Vagina (tissue), 2 donors: ENCODE measurements at regions not wholly inside any gene's neighbourhood (a gene's known extent, or its start where the extent isn't known, plus 50 kb on each side); places are given as distances from the start of the nearest gene placed in this dataset.
A peak's percentile ranks its signal among the peaks of the same experiment; 100 is the strongest.

Experiments
- POLR2A ChIP-seq, 2 donors: fragments of 450-650 bp; IDR thresholded peaks; one replicate each; pipeline ENCODE4 v1.6.1; 2017; ENCODE audit warnings: antibody characterized with exemption in 2 of 2, mild to moderate bottlenecking in 2 of 2, moderate library complexity in 2 of 2
- TF ChIP-seq, protein P1 (sequence below), 3 experiments: fragments of 450-650 bp in 2 of 3; fragments of 200-600 bp in 1 of 3; sonication (generic) in 1 of 3; IDR thresholded peaks; one replicate each; pipeline ENCODE4 v1.5.1; 2017 to 2019; ENCODE audit warnings: antibody characterized with exemption in 3 of 3, mild to moderate bottlenecking in 2 of 3, moderate library complexity in 2 of 3

- TF ChIP-seq, protein P1, sequence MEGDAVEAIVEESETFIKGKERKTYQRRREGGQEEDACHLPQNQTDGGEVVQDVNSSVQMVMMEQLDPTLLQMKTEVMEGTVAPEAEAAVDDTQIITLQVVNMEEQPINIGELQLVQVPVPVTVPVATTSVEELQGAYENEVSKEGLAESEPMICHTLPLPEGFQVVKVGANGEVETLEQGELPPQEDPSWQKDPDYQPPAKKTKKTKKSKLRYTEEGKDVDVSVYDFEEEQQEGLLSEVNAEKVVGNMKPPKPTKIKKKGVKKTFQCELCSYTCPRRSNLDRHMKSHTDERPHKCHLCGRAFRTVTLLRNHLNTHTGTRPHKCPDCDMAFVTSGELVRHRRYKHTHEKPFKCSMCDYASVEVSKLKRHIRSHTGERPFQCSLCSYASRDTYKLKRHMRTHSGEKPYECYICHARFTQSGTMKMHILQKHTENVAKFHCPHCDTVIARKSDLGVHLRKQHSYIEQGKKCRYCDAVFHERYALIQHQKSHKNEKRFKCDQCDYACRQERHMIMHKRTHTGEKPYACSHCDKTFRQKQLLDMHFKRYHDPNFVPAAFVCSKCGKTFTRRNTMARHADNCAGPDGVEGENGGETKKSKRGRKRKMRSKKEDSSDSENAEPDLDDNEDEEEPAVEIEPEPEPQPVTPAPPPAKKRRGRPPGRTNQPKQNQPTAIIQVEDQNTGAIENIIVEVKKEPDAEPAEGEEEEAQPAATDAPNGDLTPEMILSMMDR (IDR thresholded peaks at IDR 0.05), result peak; percentile 48 to 58 (median 50)
- no peak for TF ChIP-seq POLR2A (IDR thresholded peaks at IDR 0.05)
Observed at GRCh38 chr10:104580774-104581675, 60.1 kb upstream of the SORCS3 start.
